ENCODE measurements at regions not wholly inside any gene's neighbourhood (a gene's known extent, or its start where the extent isn't known, plus 50 kb on each side); places are given as distances from the start of the nearest gene placed in this dataset.
"Not testable (repeated sequence)": the region's sequence is repeated elsewhere in the genome, so short reads cannot be mapped to it uniquely, and the experiment has no call there.

DNA sequence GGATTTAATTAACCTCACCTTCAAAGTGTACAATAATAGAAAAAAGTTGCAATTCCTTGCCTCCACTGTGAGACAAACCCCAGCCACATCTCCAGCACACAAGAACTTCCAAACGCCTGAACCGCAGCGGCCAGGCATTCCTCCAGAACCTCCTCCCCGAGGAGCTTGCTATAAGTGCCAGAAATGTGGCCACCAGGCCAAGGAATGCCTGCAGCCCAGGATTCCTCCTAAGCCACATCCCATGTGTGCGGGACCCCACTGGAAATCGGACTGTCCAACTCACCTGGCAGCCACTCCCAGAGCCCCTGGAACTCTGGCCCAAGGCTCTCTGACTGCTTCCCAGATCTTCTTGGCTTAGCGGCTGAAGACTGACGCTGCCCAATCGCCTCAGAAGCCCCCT is 959.9 kb upstream of the GRIA3 start:
- TF ChIP-seq POLR2A, EP300, POLR2AphosphoS5 (IDR thresholded peaks at IDR 0.05): not testable (repeated sequence)
- TF ChIP-seq, protein P1, sequence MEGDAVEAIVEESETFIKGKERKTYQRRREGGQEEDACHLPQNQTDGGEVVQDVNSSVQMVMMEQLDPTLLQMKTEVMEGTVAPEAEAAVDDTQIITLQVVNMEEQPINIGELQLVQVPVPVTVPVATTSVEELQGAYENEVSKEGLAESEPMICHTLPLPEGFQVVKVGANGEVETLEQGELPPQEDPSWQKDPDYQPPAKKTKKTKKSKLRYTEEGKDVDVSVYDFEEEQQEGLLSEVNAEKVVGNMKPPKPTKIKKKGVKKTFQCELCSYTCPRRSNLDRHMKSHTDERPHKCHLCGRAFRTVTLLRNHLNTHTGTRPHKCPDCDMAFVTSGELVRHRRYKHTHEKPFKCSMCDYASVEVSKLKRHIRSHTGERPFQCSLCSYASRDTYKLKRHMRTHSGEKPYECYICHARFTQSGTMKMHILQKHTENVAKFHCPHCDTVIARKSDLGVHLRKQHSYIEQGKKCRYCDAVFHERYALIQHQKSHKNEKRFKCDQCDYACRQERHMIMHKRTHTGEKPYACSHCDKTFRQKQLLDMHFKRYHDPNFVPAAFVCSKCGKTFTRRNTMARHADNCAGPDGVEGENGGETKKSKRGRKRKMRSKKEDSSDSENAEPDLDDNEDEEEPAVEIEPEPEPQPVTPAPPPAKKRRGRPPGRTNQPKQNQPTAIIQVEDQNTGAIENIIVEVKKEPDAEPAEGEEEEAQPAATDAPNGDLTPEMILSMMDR (IDR thresholded peaks at IDR 0.05): not testable (repeated sequence)
